HL-60 (cell line): ENCODE measurements at regions not wholly inside any gene's neighbourhood (a gene's known extent, or its start where the extent isn't known, plus 50 kb on each side); places are given as distances from the start of the nearest gene placed in this dataset.

Source experiments
- GABPA ChIP-seq: IDR thresholded peaks from 2 replicates; pipeline ENCODE4 v1.6.1; 2012; ENCODE audit warnings: low read depth
- POLR2AphosphoS5 ChIP-seq: IDR thresholded peaks from 2 replicates; pipeline ENCODE4 v1.6.1; 2012; ENCODE audit warnings: low read depth
- SPI1 ChIP-seq: IDR thresholded peaks from 2 replicates; pipeline ENCODE4 v1.6.1; 2012; ENCODE audit warnings: low read depth, mild to moderate bottlenecking, borderline replicate concordance
- TF ChIP-seq, protein P1 (sequence below): IDR thresholded peaks from one replicate; pipeline ENCODE4 v1.5.1; 2011; ENCODE audit warnings: low read length, control low read depth, inconsistent platforms; ENCODE audit not compliant: insufficient read depth
- TF ChIP-seq, protein P2 (sequence below): IDR thresholded peaks from 2 replicates; pipeline ENCODE4 v1.6.1; 2012; ENCODE audit warnings: low read depth; ENCODE audit not compliant: insufficient replicate concordance

DNA sequence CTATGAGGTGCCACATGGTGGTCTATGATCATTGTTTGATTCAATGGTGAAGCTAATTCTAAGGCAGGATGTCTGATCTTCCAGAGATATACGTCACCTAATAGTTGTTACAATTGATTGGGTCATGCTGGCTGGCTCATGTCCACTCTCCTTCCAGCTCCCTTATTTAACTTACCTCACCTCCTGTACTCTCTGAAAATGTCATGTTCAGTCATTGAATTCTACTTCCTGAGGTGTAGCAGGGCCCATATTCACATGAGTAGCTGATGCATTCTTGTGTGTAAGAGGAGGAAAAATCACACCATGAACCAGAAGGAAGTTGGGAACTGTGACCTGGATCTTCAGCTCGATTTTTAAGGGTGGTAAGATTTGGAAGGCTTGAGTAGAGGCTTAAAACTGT, 795.8 kb downstream of the QKI start:
- TF ChIP-seq GABPA (no peak), POLR2AphosphoS5 (no peak), SPI1 (no peak)
- TF ChIP-seq, protein P1, sequence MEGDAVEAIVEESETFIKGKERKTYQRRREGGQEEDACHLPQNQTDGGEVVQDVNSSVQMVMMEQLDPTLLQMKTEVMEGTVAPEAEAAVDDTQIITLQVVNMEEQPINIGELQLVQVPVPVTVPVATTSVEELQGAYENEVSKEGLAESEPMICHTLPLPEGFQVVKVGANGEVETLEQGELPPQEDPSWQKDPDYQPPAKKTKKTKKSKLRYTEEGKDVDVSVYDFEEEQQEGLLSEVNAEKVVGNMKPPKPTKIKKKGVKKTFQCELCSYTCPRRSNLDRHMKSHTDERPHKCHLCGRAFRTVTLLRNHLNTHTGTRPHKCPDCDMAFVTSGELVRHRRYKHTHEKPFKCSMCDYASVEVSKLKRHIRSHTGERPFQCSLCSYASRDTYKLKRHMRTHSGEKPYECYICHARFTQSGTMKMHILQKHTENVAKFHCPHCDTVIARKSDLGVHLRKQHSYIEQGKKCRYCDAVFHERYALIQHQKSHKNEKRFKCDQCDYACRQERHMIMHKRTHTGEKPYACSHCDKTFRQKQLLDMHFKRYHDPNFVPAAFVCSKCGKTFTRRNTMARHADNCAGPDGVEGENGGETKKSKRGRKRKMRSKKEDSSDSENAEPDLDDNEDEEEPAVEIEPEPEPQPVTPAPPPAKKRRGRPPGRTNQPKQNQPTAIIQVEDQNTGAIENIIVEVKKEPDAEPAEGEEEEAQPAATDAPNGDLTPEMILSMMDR, result no peak
- TF ChIP-seq, protein P2, sequence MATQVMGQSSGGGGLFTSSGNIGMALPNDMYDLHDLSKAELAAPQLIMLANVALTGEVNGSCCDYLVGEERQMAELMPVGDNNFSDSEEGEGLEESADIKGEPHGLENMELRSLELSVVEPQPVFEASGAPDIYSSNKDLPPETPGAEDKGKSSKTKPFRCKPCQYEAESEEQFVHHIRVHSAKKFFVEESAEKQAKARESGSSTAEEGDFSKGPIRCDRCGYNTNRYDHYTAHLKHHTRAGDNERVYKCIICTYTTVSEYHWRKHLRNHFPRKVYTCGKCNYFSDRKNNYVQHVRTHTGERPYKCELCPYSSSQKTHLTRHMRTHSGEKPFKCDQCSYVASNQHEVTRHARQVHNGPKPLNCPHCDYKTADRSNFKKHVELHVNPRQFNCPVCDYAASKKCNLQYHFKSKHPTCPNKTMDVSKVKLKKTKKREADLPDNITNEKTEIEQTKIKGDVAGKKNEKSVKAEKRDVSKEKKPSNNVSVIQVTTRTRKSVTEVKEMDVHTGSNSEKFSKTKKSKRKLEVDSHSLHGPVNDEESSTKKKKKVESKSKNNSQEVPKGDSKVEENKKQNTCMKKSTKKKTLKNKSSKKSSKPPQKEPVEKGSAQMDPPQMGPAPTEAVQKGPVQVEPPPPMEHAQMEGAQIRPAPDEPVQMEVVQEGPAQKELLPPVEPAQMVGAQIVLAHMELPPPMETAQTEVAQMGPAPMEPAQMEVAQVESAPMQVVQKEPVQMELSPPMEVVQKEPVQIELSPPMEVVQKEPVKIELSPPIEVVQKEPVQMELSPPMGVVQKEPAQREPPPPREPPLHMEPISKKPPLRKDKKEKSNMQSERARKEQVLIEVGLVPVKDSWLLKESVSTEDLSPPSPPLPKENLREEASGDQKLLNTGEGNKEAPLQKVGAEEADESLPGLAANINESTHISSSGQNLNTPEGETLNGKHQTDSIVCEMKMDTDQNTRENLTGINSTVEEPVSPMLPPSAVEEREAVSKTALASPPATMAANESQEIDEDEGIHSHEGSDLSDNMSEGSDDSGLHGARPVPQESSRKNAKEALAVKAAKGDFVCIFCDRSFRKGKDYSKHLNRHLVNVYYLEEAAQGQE, result no peak
